Parathyroid adenoma (tissue), 2 donors: ENCODE measurements at regions not wholly inside any gene's neighbourhood (a gene's known extent, or its start where the extent isn't known, plus 50 kb on each side); places are given as distances from the start of the nearest gene placed in this dataset.
"Not testable (repeated sequence)": the region's sequence is repeated elsewhere in the genome, so short reads cannot be mapped to it uniquely, and the experiment has no call there.

Experiments used
- H2AFZ ChIP-seq: fragments of 300-600 bp; sonication (generic); one replicate; pipeline ENCODE4 v1.7.0; 2017; ENCODE audit warnings: antibody characterized with exemption, mild to moderate bottlenecking
- H3K27ac ChIP-seq: fragments of 300-600 bp; sonication (generic); one replicate; pipeline ENCODE4 v1.7.0; 2017
- H3K27me3 ChIP-seq: fragments of 300-600 bp; sonication (generic); one replicate; pipeline ENCODE4 v1.7.0; 2017; ENCODE audit warnings: low read length; ENCODE audit not compliant: control insufficient read depth, insufficient read depth
- H3K36me3 ChIP-seq: fragments of 300-600 bp; sonication (generic); one replicate; pipeline ENCODE4 v1.7.0; 2017; ENCODE audit warnings: low read length; ENCODE audit not compliant: control insufficient read depth, insufficient read depth
- H3K4me1 ChIP-seq: fragments of 300-600 bp; sonication (generic); one replicate; pipeline ENCODE4 v1.7.0; 2017; ENCODE audit warnings: control low read depth
- H3K4me2 ChIP-seq: fragments of 300-600 bp; sonication (generic); one replicate; pipeline ENCODE4 v1.7.0; 2017; ENCODE audit warnings: low read length
- H3K4me3 ChIP-seq: fragments of 300-600 bp; sonication (generic); one replicate; pipeline ENCODE4 v1.7.0; 2017; ENCODE audit warnings: low read depth, low read length
- H3K79me2 ChIP-seq: fragments of 300-600 bp; sonication (generic); one replicate; pipeline ENCODE4 v1.7.0; 2017; ENCODE audit warnings: control low read depth
- H3K9ac ChIP-seq: fragments of 300-600 bp; sonication (generic); one replicate; pipeline ENCODE4 v1.7.0; 2017; ENCODE audit warnings: mild to moderate bottlenecking
- H3K9me3 ChIP-seq: fragments of 300-600 bp; sonication (generic); one replicate; pipeline ENCODE4 v1.7.0; 2017; ENCODE audit warnings: low read length; ENCODE audit not compliant: control insufficient read depth
- TF ChIP-seq, protein P1 (sequence below): fragments of 300-600 bp; sonication (generic); IDR thresholded peaks from one replicate; pipeline ENCODE4 v1.7.0; 2017; ENCODE audit warnings: antibody characterized with exemption, mild to moderate bottlenecking
- donor health status: primary hyperparathyroidism.

DNA sequence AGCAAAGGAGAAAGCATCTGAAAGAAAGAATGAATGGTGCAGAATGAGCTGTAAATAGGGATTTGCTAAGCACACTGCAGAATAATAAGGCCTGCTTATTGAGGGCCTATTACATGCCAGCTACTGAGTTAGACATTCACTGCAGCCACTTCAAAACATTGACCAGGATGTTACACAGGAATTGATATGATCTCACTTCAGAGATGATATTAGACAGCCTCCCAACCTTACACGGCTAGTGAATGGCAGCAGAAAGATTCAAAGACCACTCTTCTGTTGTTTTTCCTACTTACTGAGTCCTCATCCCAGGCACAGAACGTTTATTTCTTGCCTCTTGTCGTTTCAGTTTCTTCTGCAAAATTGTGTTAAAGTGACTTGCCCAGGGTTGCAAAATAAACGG lies 1209.9 kb upstream of the WWC1 start:
- Histone ChIP-seq H2AFZ (no peak overlapping the region), H3K4me1 (no peaks in the 10 kb centered on the region), H3K27ac (no peak overlapping the region), H3K9ac (no peak overlapping the region), H3K27me3 (no peaks in the 10 kb centered on the region), H3K36me3 (no peaks in the 10 kb centered on the region), H3K9me3 (no peaks in the 10 kb centered on the region), H3K79me2 (no peaks in the 10 kb centered on the region), H3K4me3 (no peak overlapping the region), H3K4me2 (no peak overlapping the region)
- TF ChIP-seq, protein P1, sequence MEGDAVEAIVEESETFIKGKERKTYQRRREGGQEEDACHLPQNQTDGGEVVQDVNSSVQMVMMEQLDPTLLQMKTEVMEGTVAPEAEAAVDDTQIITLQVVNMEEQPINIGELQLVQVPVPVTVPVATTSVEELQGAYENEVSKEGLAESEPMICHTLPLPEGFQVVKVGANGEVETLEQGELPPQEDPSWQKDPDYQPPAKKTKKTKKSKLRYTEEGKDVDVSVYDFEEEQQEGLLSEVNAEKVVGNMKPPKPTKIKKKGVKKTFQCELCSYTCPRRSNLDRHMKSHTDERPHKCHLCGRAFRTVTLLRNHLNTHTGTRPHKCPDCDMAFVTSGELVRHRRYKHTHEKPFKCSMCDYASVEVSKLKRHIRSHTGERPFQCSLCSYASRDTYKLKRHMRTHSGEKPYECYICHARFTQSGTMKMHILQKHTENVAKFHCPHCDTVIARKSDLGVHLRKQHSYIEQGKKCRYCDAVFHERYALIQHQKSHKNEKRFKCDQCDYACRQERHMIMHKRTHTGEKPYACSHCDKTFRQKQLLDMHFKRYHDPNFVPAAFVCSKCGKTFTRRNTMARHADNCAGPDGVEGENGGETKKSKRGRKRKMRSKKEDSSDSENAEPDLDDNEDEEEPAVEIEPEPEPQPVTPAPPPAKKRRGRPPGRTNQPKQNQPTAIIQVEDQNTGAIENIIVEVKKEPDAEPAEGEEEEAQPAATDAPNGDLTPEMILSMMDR: no peak

DNA sequence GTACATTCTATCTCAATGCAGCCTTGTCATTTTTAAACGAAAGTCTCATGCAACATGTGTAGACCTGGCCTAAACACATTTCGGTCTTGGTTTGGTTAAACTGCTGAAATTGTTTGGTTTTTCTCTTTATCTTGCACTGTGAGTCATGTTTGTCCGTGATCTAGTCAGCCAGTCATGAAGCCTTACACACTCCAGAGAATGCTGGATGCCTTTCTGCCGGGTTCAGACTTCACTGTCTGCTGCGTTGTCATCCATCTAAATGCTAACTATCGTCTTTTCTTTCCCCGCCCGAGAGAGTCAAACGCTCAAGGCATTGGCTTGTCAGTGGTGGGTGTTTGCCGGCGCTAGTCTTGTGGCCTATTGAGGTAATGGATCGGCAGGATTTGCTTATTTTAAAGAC lies 1194.6 kb upstream of the WWC1 start:
- H3K4me2 ChIP-seq: no peak overlapping the region
- H3K27ac ChIP-seq: no peak overlapping the region
- H3K4me1 ChIP-seq: no peaks in the 10 kb centered on the region
- H2AFZ ChIP-seq: no peak overlapping the region
- no peaks in the 10 kb centered on the region for H3K27me3 ChIP-seq
- no peaks in the 10 kb centered on the region for H3K36me3 ChIP-seq
- no peak overlapping the region for H3K9ac ChIP-seq
- no peaks in the 10 kb centered on the region for H3K79me2 ChIP-seq
- no peak overlapping the region for H3K4me3 ChIP-seq
- H3K9me3 ChIP-seq: no peaks in the 10 kb centered on the region
- TF ChIP-seq, protein P1: no peak

DNA sequence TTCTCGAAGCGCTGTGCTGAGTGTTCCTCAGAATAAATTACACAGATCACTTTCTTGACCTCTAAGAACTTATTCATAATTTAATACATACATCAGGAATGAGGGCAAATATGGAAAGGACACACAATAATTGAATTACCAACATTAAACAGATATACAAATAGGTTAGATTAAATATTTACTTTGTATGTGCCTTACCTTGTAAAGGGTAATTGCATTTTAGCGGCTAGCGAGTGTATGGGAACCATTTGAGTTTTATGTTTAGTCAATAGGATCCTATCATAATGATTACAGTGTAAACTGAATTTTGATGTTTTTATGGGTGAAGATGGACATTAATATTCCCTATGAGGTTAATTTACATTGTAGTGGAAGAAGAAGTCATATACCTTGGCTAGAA lies 1187.1 kb upstream of the WWC1 start:
- H2AFZ ChIP-seq: no peak overlapping the region
- H3K27ac ChIP-seq: no peak overlapping the region
- no peaks in the 10 kb centered on the region for H3K79me2 ChIP-seq
- H3K4me1 ChIP-seq: no peaks in the 10 kb centered on the region
- no peaks in the 10 kb centered on the region for H3K36me3 ChIP-seq
- TF ChIP-seq, protein P1: no peak
- no peak overlapping the region for H3K4me3 ChIP-seq
- H3K9ac ChIP-seq: no peak overlapping the region
- H3K9me3 ChIP-seq: no peaks in the 10 kb centered on the region
- H3K4me2 ChIP-seq: no peak overlapping the region
- H3K27me3 ChIP-seq: no peaks in the 10 kb centered on the region

DNA sequence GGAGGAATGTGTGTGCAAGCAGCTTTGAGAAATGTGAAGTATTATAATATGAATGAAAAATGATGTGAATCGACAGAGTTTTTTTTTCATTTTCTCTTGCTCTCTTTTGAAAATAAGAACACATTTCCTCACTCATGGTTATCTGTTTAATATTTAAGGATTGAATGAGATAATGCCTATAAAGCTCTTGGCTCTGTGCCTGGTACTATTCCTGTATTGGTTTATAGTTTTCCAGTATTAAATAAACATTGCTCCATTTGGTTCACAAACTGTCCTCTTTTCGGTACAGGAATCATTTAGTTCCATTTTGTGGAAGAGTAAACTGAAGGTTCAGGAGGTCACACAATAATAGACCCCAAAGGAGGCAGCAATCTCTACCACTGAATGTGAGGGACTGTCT lies 1185.5 kb upstream of the WWC1 start:
- H3K4me3 ChIP-seq: no peak overlapping the region
- no peaks in the 10 kb centered on the region for H3K36me3 ChIP-seq
- H3K27me3 ChIP-seq: no peaks in the 10 kb centered on the region
- H3K27ac ChIP-seq: no peak overlapping the region
- no peak overlapping the region for H2AFZ ChIP-seq
- no peak overlapping the region for H3K9ac ChIP-seq
- no peaks in the 10 kb centered on the region for H3K9me3 ChIP-seq
- H3K4me2 ChIP-seq: no peak overlapping the region
- H3K4me1 ChIP-seq: no peaks in the 10 kb centered on the region
- no peaks in the 10 kb centered on the region for H3K79me2 ChIP-seq
- TF ChIP-seq, protein P1: no peak

DNA sequence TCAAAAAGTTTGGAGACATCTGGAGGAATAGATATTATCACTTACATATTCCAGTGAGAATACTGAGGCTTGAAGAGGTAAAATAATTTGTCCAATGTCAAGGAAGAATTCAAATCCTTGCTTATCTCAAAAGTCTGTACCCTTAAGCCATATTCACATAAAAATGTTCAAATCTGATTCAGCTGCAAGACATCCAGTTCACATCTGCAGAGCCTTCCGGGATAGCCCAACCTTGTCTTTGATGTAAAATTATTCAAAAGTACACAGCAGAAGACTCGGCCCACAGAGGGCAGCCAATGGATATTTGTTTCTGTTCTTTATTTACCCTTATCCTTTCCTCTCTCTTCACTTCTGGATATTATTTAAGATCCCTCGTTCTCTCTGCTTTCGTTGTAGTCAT lies 1183.8 kb upstream of the WWC1 start:
- H3K4me1 ChIP-seq: no peaks in the 10 kb centered on the region
- no peak overlapping the region for H3K4me3 ChIP-seq
- no peak overlapping the region for H2AFZ ChIP-seq
- no peak overlapping the region for H3K9ac ChIP-seq
- no peak overlapping the region for H3K4me2 ChIP-seq
- H3K27me3 ChIP-seq: no peaks in the 10 kb centered on the region
- H3K9me3 ChIP-seq: no peaks in the 10 kb centered on the region
- H3K36me3 ChIP-seq: no peaks in the 10 kb centered on the region
- TF ChIP-seq, protein P1: no peak
- no peaks in the 10 kb centered on the region for H3K79me2 ChIP-seq
- no peak overlapping the region for H3K27ac ChIP-seq

DNA sequence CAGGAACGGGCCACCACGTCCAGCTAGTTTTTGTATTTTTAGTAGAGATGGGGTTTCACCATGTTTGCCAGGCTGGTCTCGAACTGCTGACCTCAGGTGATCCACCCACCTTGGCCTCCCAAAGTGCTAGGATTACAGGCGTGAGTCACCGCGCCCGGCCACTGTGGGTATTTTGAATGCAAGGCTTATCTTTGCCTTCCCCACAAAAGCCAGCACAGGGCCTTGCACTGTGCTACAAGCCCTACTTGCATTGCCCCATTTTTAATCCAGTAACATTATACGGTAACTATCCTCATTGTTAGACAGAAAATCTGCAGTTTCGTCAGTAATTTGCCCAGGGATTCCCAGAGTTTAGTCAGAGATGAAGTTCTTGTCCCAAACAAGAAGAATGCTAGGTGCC lies 1183.2 kb upstream of the WWC1 start:
- not testable (repeated sequence) for H3K4me3 ChIP-seq, H3K27me3 ChIP-seq, H2AFZ ChIP-seq, H3K36me3 ChIP-seq, H3K4me2 ChIP-seq, H3K27ac ChIP-seq, H3K9me3 ChIP-seq, H3K4me1 ChIP-seq, H3K79me2 ChIP-seq, H3K9ac ChIP-seq
